SK-N-SH (cell line): ENCODE measurements at regions not wholly inside any gene's neighbourhood (a gene's known extent, or its start where the extent isn't known, plus 50 kb on each side); places are given as distances from the start of the nearest gene placed in this dataset.

Experiments
- CTCF ChIA-PET: fragments of 300-600, 350-600 bp; formaldehyde crosslinking; extraction: SDS; loops from one replicate; lab custom pipeline; 2021; lab: Yijun Ruan, JAX
- POLR2A ChIA-PET: fragments of 350-600 bp; sonication (Branson Sonifier 250); formaldehyde crosslinking; extraction: SDS; loops from one replicate; lab custom pipeline; 2020; ENCODE audit warnings: antibody characterized with exemption, inconsistent platforms; lab: Yijun Ruan, JAX
- DNase-seq: peaks from one replicate; pipeline ENCODE4 v3.0.0; 2012
- H2AFZ ChIP-seq: fragments of 200-600 bp; sonication (generic); 2 replicates; pipeline ENCODE4 v1.8.1; 2016; ENCODE audit warnings: antibody characterized with exemption, mild to moderate bottlenecking, low read depth
- H3F3A ChIP-seq: fragments of 200-600 bp; sonication (generic); replicated peaks from 2 replicates; pipeline ENCODE3; 2016; ENCODE audit warnings: antibody characterized with exemption, mild to moderate bottlenecking; ENCODE audit not compliant: insufficient read depth
- H3K27ac ChIP-seq, 2 experiments: fragments of 200-500 bp in 1 of 2; fragments of 200-600 bp in 1 of 2; sonication (Bioruptor generic) in 1 of 2; sonication (generic), shearing (Covaris generic) in 1 of 2; 2 replicates each; pipeline versions ENCODE4 v1.5.1 to v1.6.1; 2014 to 2016; ENCODE audit warnings: low read depth in 2 of 2, inconsistent platforms in 1 of 2, low read length in 1 of 2, mild to moderate bottlenecking in 1 of 2, mixed read lengths in 1 of 2
- H3K27me3 ChIP-seq: fragments of 200-600 bp; sonication (generic), shearing (Covaris generic); 2 replicates; pipeline ENCODE4 v1.6.1; 2016; ENCODE audit warnings: mixed run types; ENCODE audit not compliant: insufficient read depth
- H3K36me3 ChIP-seq, 2 experiments: fragments of 200-500 bp in 1 of 2; fragments of 200-600 bp in 1 of 2; sonication (Bioruptor generic) in 1 of 2; sonication (generic) in 1 of 2; replicated peaks in 1 of 2; 2 replicates each; pipeline versions ENCODE3 to v1.5.1; 2014 to 2016; ENCODE audit warnings: low read length in 1 of 2, mild to moderate bottlenecking in 1 of 2; ENCODE audit not compliant: insufficient read depth in 2 of 2, control insufficient read depth in 1 of 2
- H3K4me1 ChIP-seq, 2 experiments: fragments of 200-500 bp in 1 of 2; fragments of 200-600 bp in 1 of 2; sonication (Bioruptor generic) in 1 of 2; sonication (generic), shearing (Covaris generic) in 1 of 2; 2 replicates each; pipeline versions ENCODE4 v1.5.1 to v1.6.1; 2014 to 2016; ENCODE audit warnings: low read depth in 1 of 2, low read length in 1 of 2, mixed run types in 1 of 2; ENCODE audit not compliant: insufficient read depth in 2 of 2, control insufficient read depth in 1 of 2
- H3K4me2 ChIP-seq: fragments of 200-600 bp; sonication (generic), shearing (Covaris generic); 2 replicates; pipeline ENCODE4 v1.6.1; 2017; ENCODE audit warnings: mixed run types
- H3K4me3 ChIP-seq, 2 experiments: fragments of 200-500 bp in 1 of 2; fragments of 200-600 bp in 1 of 2; sonication (Bioruptor generic) in 1 of 2; sonication (generic), shearing (Covaris generic) in 1 of 2; 2 replicates each; pipeline versions ENCODE4 v1.5.1 to v1.8.1; 2014 to 2016; ENCODE audit warnings: low read depth in 2 of 2, inconsistent platforms in 1 of 2, low read length in 1 of 2, mild to moderate bottlenecking in 1 of 2, mixed read lengths in 1 of 2, moderate library complexity in 1 of 2
- H3K79me2 ChIP-seq: fragments of 200-600 bp; sonication (generic); 2 replicates; pipeline ENCODE4 v1.8.1; 2017; ENCODE audit warnings: mild to moderate bottlenecking; ENCODE audit not compliant: insufficient read depth
- H3K9ac ChIP-seq: fragments of 200-600 bp; sonication (generic); 2 replicates; pipeline ENCODE4 v1.6.1; 2017; ENCODE audit warnings: mixed run types
- H3K9me2 ChIP-seq: fragments of 200-600 bp; sonication (generic); 2 replicates; pipeline ENCODE4 v1.6.1; 2017; ENCODE audit warnings: mixed run types
- H3K9me3 ChIP-seq: fragments of 200-600 bp; sonication (generic); 2 replicates; pipeline ENCODE4 v1.6.1; 2017; ENCODE audit warnings: mixed run types, mild to moderate bottlenecking, moderate library complexity
- H4K20me1 ChIP-seq: fragments of 200-600 bp; sonication (generic); 2 replicates; pipeline ENCODE4 v1.6.1; 2017; ENCODE audit warnings: mild to moderate bottlenecking, mixed run types; ENCODE audit not compliant: insufficient read depth
- CHD2 ChIP-seq: fragments of 150-350 bp; IDR thresholded peaks from 2 replicates; pipeline ENCODE4 v1.6.1; 2018; ENCODE audit warnings: low read length; ENCODE audit not compliant: partially characterized antibody
- FOSL2 ChIP-seq: IDR thresholded peaks from 2 replicates; pipeline ENCODE4 v1.4.0; 2012; ENCODE audit warnings: low read depth, mild to moderate bottlenecking, moderate library complexity, borderline replicate concordance
- FOXM1 ChIP-seq: IDR thresholded peaks from 2 replicates; pipeline ENCODE4 v1.4.0; 2012; ENCODE audit warnings: low read depth, mild to moderate bottlenecking
- IRF3 ChIP-seq: fragments of 150-350 bp; IDR thresholded peaks from 2 replicates; pipeline ENCODE4 v1.6.1; 2016; ENCODE audit warnings: mild to moderate bottlenecking, low read depth, low read length
- MAX ChIP-seq: IDR thresholded peaks from 2 replicates; pipeline ENCODE4 v1.4.0; 2012; ENCODE audit warnings: low read depth
- RAD21 ChIP-seq: IDR thresholded peaks from 2 replicates; pipeline ENCODE4 v1.6.1; 2012; ENCODE audit warnings: mild to moderate bottlenecking, low read length
- RFX5 ChIP-seq: IDR thresholded peaks from 2 replicates; pipeline ENCODE4 v1.6.1; 2012; ENCODE audit warnings: mild to moderate bottlenecking, improper control_type of control experiment, low read length
- RXRA ChIP-seq: IDR thresholded peaks from 2 replicates; pipeline ENCODE4 v1.4.0; 2012; ENCODE audit warnings: low read depth, mild to moderate bottlenecking, borderline replicate concordance
- SIN3A ChIP-seq: IDR thresholded peaks from 2 replicates; pipeline ENCODE4 v1.6.1; 2012; ENCODE audit warnings: low read depth, mild to moderate bottlenecking, low read length, moderate library complexity, borderline replicate concordance
- SMC3 ChIP-seq: IDR thresholded peaks from 2 replicates; pipeline ENCODE4 v1.6.1; 2012; ENCODE audit warnings: low read depth, low read length, improper control_type of control experiment
- USF1 ChIP-seq: IDR thresholded peaks from 2 replicates; pipeline ENCODE4 v1.4.0; 2012; ENCODE audit warnings: low read depth, borderline replicate concordance
- ZBTB33 ChIP-seq: IDR thresholded peaks from 2 replicates; pipeline ENCODE4 v1.4.0; 2012; ENCODE audit warnings: low read depth, borderline replicate concordance
- WGBS: methylation state at CpG from one replicate; pipeline ENCODE4 v1.1.6; 2017; ENCODE audit warnings: low lambda C conversion rate; 5-methylcytosine and 5-hydroxymethylcytosine counted together

- H3K27ac ChIP-seq = no peak overlapping the region
- no peak for TF ChIP-seq FOSL2
- TF ChIP-seq USF1 = no peak
- TF ChIP-seq RFX5 = no peak
- TF ChIP-seq SIN3A = no peak
- no peak for TF ChIP-seq MAX
- TF ChIP-seq CHD2 = no peak
- TF ChIP-seq ZBTB33 = no peak
- no peak for TF ChIP-seq IRF3
- TF ChIP-seq RXRA = no peak
- TF ChIP-seq SMC3 = no peak
- TF ChIP-seq RAD21 = no peak
- ChIA-PET POLR2A (no interaction called here), CTCF (no interaction called here)
- 3% methylated on average over 2 of the region's 2 CpGs for WGBS
- no peaks in the 10 kb centered on the region for H4K20me1 ChIP-seq
- no peak overlapping the region for H3K4me2 ChIP-seq
- no peak for DNase-seq
- no peaks in the 10 kb centered on the region for H3K36me3 ChIP-seq
- H3K4me3 ChIP-seq = no peak overlapping the region
- no peaks in the 10 kb centered on the region for H3K79me2 ChIP-seq
- H3F3A ChIP-seq = no peaks in the 10 kb centered on the region
- H2AFZ ChIP-seq = no peak overlapping the region
- no peaks in the 10 kb centered on the region for H3K9me3 ChIP-seq
- H3K9me2 ChIP-seq = no peaks in the 10 kb centered on the region
- no peak overlapping the region for H3K9ac ChIP-seq
- no peaks in the 10 kb centered on the region for H3K4me1 ChIP-seq
- no peaks in the 10 kb centered on the region for H3K27me3 ChIP-seq
Observed at GRCh38 chr22:34430386-34430785, 510.1 kb upstream of the LARGE1 start.

GRCh38 chr22:34434371-34434770 is 514.1 kb upstream of the LARGE1 start:
- ChIA-PET POLR2A (no interaction called here), CTCF (interaction anchor here (1.2 kb wide), 1 partner anchor 324 kb away, joined by 3 read pairs; no protein-coding TSS in a partner anchor)
- H3K4me1 ChIP-seq = no peaks in the 10 kb centered on the region
- H3K79me2 ChIP-seq = no peaks in the 10 kb centered on the region
- no peaks in the 10 kb centered on the region for H3K27me3 ChIP-seq
- no peak overlapping the region for H3K27ac ChIP-seq
- H2AFZ ChIP-seq = no peak overlapping the region
- no peaks in the 10 kb centered on the region for H3K9me2 ChIP-seq
- no peaks in the 10 kb centered on the region for H3F3A ChIP-seq
- H3K36me3 ChIP-seq = no peaks in the 10 kb centered on the region
- H3K9ac ChIP-seq = no peak overlapping the region
- no peak for DNase-seq
- no peak for TF ChIP-seq CHD2
- TF ChIP-seq SMC3 = no peak
- TF ChIP-seq FOXM1 = no peak
- no peak overlapping the region for H3K4me2 ChIP-seq
- H3K9me3 ChIP-seq = no peaks in the 10 kb centered on the region
- H4K20me1 ChIP-seq = no peaks in the 10 kb centered on the region
- no peak overlapping the region for H3K4me3 ChIP-seq
